GM19438 (cell line): ENCODE measurements at regions not wholly inside any gene's neighbourhood (a gene's known extent, or its start where the extent isn't known, plus 50 kb on each side); places are given as distances from the start of the nearest gene placed in this dataset.

Experiments used
- ATAC-seq: cut with Tn5 transposase; IDR thresholded peaks from one replicate; pipeline ENCODE4 v1.9.1; 2021; ENCODE audit warnings: low read depth; ENCODE audit not compliant: unreplicated experiment

DNA sequence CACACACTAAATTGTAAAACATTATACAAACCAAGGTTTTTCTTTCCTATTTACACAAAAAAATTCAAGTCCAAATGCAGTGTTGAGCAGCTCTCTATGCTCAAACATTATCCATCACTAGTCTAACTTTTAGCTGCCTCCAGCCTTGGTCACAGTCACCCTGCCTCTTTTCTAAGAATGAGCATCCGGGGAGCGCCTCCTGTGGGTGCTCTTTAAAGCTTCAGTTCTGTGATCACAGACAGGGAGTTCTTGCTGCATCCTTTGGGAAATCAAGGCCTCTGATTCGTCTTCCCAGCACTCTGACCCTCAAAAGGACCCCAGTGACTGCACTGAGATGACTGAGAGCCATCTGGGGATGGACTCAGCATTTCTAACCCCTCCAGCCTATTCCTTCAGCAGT is 289.6 kb downstream of the SEC61B start:
- ATAC-seq = no peak

- ATAC-seq = peak; percentile 81
Measured at GRCh38 chr9:99513441-99514112, 291.5 kb downstream of the SEC61B start.

GRCh38 chr9:99515093-99515492 is 293.0 kb downstream of the SEC61B start:
- no peak for ATAC-seq

- ATAC-seq = no peak
Measured at GRCh38 chr9:99515895-99516656, 294.0 kb downstream of the SEC61B start.

- no peak for ATAC-seq
Measured at GRCh38 chr9:99516657-99517049, 294.6 kb downstream of the SEC61B start.

DNA sequence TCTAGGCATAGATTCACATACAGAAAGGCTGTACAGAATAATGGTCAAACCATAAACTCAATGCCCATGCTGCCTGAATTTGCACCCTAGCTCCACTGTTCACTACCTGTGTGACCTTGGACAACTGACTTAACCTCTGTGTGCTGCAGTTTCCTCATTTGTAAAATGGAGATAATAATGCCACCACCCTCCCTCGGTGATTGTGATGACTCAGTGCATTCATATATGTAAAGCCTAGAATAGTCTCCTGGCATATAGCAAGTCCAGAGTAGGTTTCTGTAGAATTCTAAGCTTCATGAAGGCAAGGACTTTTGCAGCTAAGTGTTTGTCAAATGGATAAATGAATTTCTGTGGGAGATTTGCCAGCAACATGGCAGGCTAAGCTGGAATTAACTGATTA is 297.8 kb upstream of the NR4A3 start:
- ATAC-seq = no peak

DNA sequence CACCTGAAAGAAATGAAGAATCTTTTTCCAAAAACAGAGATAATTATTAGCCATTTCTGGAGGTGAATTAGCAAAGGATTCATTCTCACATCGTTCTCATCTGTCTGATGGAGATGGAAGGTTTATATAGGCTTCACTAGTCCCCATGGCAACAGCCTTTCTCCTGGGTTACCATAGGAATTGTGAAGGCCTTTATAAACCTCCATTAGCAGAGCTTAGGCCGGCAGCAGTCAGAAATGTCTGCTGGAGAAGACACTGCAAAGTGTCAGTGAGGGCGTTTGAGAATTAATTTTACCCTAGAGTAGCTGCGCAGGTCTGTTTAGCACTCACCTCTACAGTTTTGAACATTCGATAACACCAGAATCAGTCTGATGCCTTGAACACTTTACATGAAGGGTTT is 290.4 kb upstream of the NR4A3 start:
- no peak for ATAC-seq

GRCh38 chr9:99533421-99533820 is 288.3 kb upstream of the NR4A3 start:
- ATAC-seq = no peak

GRCh38 chr9:99537996-99538395 is 283.7 kb upstream of the NR4A3 start:
- no peak for ATAC-seq

- ATAC-seq = no peak
Measured at GRCh38 chr9:99544526-99544925, 277.2 kb upstream of the NR4A3 start.

DNA sequence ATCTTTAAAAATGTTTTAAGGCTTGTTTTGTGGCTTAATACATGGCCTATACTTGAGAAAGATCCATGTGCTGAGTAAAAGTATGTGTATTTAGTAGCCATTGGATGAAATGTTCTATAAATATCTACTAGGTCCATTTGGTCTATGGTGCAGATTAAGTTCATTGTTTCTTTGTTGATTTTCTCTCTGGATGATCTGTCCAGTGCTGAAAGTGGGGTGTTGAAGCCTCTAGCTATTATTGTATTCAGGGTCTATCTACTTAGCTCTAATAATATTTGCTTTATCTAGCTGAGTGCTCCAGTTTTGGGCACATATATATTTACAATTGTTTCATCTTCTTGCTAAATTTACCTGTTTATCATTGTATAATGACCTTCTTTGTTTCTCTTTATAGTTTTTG is 272.2 kb upstream of the NR4A3 start:
- no peak for ATAC-seq

GRCh38 chr9:99555792-99556191 is 265.9 kb upstream of the NR4A3 start:
- no peak for ATAC-seq

- ATAC-seq = no peak
Measured at GRCh38 chr9:99556998-99557397, 264.7 kb upstream of the NR4A3 start.

DNA sequence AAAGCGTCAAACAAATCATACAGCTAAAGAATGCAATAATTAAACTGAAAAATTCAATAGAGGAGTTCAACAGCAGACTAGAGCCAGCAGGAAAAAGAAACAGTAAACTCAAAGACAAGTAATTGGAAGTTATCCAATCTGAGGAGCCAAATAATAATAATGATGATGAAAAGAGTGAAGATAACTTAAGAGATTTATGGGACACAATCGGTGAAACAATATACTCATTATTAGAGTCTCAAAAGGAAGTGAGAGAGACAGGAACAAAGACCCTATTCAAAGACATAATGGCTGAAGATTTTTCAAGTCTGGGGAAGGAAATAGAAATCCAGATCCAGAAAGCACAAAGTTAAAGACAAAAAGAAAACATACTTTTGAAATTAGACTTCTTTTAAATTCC is 263.9 kb upstream of the NR4A3 start:
- ATAC-seq = no peak

DNA sequence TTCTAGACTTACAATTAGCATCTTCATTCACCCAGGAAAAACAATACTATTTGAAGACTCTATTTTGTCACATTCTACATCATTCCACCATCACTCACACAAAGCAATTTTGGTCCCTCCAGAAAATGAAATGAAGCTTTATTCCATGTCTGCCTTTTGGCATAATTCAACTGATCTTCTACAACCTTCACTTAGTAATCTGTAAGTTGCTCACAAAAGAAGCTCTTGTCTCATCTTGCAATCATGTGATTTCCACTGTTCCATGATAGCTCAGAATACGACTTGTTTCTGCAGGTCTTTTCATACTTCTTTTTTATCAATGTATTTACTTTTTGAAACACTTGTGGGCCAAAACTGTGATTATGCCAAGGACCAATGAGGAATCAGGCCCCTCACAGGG is 261.9 kb upstream of the NR4A3 start:
- ATAC-seq = no peak

- no peak for ATAC-seq
Measured at GRCh38 chr9:99560561-99560960, 261.1 kb upstream of the NR4A3 start.

- no peak for ATAC-seq
Measured at GRCh38 chr9:99561509-99561917, 260.2 kb upstream of the NR4A3 start.

- ATAC-seq = no peak
Measured at GRCh38 chr9:99561961-99562565, 259.6 kb upstream of the NR4A3 start.

GRCh38 chr9:99563364-99563763 is 258.3 kb upstream of the NR4A3 start:
- ATAC-seq = no peak

GRCh38 chr9:99565203-99565602 is 256.5 kb upstream of the NR4A3 start:
- ATAC-seq = no peak

GRCh38 chr9:99567436-99567835 is 254.2 kb upstream of the NR4A3 start:
- no peak for ATAC-seq

GRCh38 chr9:99569840-99570239 is 251.8 kb upstream of the NR4A3 start:
- ATAC-seq = no peak
